Activated CD4-positive, alpha-beta T cell treated with anti-CD3 and anti-CD28 coated beads, Interleukin-2, amount 50 U/mL, for 16 hours (primary cell): ENCODE measurements at regions not wholly inside any gene's neighbourhood (a gene's known extent, or its start where the extent isn't known, plus 50 kb on each side); places are given as distances from the start of the nearest gene placed in this dataset.
A peak's percentile ranks its signal among the peaks of the same experiment; 100 is the strongest.
"Not testable (repeated sequence)": the region's sequence is repeated elsewhere in the genome, so short reads cannot be mapped to it uniquely, and the experiment has no call there.

Source experiments
- DNase-seq: peaks from one replicate; pipeline ENCODE4 v3.0.0-alpha.2; 2020

DNA sequence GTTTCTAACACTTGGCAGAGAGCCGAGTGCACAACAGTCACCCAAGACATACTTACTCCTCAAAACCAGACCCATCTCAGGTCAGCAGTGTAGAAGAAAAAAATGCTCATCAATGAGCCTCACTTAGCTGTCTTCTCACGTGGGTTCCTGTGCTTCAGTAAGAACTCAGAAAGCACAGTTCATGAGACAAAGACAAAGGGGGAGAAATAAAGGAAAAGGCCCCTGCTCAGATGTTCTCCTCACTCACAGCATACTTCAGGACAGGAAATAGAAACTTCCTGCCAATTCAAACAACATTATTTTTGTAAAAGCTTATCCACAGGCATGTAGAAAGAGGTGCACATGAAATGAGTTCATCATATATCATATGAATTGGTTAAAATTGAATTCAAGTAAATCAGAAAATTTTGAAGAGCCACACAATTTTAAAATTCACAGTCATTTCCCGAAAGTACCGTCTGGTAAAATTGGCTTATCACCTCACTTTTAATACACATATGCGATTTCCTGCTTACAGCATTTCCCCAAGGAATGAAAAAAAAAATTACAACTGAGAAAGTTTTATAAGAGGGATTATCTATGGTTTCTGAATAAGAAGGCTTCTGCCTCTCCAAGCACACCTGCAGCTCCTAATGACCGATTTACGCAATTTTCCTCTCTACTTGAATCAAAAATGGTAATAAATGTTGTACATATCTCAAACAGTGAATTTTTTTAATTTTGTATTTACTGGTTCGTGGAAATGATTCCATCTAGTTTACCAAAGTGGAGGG is 328.3 kb downstream of the TMEM167A start:
- DNase-seq: no peak

DNA sequence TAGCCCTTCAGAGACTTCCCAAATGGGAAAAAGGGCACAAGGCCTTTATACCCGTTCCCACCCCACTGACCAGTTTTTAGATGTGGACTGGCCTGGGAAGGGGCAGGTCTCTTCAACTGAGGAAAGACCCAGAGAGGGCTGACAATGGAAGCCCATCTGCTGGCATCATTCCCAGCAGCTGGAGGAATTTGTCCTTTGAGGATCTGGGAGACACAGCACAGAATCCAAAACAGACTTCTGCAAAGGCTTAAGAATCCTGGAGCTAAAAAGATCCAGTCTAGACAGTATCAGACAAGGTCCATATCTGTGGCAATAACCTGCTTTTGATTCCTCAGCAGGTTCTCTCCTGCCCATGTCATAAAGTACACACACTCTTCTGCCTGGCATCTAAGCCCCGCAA is 329.2 kb downstream of the TMEM167A start:
- no peak for DNase-seq

DNA sequence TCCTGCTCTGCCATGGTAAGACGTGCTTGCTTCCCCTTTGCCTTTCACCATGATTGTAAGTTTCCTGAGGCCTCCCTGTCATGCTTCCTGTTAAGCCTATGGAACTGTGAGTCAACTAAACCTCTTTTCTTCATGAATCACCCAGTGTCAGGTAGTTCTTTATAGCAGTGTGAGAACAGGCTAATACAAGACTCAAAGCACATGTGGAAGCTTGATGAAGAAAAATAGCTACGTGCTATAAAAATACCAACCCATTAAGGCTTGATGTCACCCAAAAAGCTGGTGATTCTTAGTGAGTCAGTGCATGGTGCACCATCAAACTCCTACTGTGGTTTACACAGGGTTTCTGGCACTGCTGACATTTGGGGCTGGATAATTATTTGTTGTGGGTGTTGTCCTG is 332.2 kb downstream of the TMEM167A start:
- no peak for DNase-seq

DNA sequence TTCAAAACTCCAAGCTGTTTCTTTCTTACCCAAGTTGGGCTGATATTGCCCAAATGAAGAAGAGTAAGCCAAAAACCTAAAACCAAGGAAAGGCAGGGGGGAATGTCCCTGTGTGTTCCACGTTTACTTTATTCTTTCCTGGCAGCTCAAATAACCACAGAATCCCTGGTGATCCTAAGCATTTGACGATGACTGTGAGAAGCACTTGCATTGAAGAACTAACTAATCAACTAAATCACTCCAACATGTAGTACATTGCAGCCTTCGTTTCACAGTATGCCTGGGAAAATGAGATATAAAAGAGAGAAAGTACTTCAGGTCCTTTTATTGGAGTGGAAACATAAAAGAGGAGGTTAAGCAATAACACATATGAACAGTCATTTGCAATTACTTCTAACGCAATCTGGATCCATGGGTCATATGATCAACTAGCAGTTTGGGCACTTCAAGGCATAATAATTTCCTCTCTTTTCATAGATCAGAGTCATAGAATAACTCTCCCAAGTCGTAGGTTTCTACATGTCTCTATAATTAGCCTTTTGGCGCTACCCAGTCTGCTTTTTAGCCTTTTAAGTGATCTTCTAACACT is 338.4 kb downstream of the TMEM167A start:
- no peak for DNase-seq

DNA sequence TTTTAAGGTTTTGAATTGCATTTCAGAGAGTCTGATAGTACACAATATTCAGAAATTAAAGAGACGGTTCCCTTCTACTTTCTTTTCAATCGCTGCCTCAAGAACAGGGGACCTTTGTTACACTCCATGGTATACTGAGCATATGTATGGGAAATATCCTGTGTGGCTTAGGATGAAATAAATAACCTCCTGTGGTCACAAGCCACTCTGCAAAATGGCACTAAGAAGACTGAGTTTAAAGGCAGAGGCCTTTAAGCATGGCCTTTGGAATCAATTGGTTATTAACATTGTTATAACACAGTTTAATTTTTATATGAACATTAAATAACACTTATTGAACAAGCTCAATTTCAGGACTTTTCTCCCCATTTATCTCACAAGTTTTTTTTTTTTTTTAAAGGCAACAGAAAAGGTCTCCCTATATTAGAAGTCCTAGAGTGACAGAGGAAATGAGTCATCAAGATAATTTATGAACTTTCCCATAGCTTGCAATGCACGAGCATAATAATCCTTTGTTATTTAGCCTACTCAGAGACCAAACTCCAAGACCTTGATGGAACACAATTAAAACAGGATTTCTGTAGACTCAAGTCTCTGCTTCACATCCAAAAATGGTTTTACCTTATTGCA is 341.9 kb downstream of the TMEM167A start:
- no peak for DNase-seq

DNA sequence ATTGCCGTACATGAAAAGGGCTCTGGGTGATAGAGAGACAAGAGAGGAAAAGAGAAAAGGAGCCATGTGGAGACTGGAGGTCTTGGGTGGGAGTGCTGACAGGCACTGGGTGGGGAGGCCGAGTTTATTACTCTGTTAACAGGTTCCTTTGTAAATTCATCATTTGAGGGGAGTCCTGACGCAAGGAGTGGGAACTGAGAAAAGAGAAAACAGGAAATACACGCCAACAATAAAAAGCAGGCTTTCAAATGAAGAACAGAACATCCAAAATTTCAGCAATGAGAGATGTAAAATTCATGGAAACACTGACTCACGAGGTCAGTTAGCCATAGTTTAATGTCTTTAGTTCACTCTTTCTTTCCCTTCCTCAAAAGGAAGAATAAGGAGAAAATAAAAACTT is 342.8 kb downstream of the TMEM167A start:
- no peak for DNase-seq

DNA sequence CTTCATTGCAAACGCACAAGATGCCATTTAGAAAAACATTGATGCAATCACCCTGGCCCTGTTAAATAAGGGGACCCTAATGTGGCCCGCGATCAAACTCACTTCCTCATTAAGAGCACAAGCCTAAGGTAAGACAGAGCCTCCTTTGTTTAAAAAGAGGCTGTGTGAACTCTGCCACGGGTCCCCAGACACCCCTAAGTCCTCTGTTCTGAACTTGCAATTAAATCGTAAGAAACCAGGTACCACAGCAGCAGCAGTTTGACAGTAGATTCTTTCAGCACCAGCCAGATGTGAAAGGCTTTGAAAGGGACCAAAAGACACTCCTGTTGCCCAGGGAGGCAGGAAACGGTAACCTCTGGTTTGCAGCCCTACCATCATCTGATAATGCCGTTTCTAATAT is 346.3 kb downstream of the TMEM167A start:
- no peak for DNase-seq

DNA sequence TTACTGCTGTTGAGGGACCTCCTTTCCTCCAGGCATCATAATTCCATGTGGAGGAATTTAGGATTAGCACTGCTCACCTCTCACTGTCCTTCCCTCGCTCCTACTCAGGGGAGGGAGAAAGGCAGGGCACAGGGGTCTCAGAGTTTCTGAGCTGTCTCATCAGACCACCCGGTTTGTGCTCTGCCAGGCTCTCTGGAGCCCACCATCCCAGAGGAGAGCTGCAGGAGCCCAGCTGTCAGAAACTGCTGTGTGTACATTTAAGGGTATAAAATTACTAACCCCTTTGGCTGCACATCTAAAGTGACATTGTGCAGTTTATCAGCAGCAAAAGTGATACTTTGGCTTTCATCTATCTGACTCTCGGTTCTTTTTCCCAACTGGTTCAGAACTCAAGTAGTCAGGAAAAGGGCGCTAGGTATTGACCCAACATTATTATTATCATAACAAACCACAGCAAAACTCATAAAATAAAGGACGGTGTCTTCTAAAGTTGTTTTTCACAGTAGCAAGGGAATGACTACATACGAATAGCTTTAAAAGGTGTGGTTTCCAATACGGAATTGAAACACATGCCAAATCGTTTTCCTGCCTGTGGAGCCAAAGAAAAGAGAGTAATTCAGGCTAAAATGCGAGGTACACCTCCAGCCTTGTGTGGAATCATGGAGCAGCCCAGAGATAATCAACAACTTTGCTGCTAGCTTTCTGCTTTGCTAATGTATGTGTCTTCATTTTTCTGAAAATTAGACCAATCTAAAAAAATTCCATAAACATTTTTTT is 348.1 kb downstream of the TMEM167A start:
- no peak for DNase-seq

DNA sequence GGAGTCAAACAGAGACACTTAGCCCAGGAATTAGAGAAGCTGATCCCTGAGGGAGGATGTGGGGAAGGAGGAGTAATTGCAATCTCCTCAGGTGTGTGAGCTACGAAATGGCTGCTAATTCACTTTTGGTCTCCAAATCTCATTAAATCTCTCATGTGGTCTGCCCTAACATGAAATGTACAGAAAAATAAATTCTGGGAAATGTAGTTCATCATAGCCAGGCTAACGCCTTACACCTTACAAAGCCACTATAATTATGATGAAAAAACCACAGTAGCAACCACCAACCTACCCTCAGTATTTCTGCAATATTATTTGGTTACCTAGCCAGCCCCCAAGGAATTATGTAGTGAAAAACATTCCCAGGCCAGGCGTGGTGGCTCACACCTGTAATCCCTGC is 354.0 kb downstream of the TMEM167A start:
- DNase-seq: no peak

DNA sequence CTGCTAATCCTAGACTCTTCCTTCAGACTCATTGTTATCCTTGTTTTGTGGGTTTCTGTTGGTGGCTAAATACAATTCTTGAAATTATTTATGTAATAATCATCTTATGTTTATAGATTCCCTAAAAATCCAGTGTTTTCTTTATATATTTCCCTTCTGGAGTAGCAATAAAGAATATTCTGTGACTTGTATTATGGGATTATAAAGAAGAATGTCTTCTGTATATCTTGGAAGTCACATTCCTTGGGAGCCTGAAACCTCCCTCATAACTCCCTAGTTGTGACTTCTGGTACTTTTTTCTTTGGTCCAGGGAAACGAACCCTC is 356.1 kb downstream of the TMEM167A start:
- DNase-seq: no peak

DNA sequence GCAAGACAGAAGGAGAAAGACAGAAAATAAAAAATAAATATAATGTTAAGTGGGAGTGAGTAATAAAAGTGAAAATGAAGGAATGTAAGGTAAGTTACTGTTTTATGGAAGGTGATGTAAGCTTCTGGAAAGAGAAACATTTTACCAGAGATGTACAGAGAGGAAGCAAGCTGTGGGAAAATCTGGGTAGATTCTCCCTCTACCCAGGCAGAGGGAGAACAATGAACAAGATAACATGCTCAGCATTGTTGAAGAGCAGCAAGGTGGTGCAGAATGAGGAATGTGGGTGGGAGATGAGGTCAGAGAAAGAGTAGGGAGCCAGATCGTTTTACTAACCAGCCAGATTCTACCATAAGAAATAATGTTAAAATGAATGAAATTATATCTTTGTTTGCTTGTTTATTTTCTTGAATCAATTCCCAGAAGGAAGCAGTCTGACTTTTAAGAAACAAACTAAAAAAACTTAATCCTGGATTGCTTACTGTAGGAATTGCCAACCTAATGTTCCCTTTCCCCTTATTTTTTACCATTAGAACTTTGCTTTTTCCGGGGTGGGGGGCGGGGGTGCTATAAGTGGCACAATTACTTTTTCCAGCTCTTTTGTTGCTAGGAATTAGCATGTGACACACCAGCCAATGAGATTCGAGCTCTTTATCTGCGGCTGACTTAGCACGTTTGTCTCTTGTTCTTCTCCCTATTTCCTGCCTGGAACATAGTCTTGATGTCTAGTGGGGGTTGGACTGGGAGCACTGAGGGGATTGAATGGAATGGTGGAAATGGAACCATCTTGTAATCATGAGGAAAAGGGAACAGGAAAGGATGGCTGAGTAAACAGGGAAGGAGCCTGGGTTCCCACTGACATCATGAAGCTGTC is 356.7 kb downstream of the TMEM167A start:
- DNase-seq: no peak

DNA sequence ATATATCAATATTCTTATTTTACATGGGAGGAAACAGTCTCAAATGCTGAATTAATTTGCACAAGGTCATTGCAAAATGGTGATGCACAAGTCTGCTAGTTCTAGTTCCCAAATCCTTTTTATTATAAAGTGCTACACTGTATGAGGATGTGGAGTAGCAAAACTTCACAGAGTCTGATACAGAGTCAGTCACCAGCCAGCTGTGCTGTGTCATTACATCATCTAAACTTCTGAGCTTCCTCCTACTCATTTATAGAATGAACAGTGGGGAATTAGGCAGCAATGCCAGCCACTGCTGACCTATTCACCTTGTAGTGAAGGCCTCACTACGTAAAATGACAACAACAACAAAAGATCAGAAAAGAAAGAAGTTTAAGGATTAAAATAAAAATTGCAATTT is 357.8 kb downstream of the TMEM167A start:
- DNase-seq: peak; percentile 29

DNA sequence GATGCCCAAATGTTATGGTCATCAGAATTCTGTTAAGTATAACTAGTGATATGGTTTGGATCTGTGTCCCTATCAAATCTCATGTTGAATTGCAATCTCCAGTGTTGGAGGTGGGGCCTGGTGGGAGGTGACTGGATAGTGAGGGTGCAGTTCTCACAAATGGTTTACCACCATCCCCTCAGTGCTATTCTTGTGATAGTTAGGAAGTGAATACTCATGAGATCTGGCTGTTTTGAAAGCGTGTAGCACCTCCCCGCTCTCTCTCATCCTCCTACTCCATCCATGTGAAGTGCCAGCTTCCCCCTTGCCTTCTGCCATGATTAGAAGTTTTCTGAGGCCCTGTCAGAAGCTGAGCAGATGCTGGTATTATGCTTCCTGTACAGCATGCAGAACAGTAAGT is 359.5 kb downstream of the TMEM167A start:
- DNase-seq: no peak

DNA sequence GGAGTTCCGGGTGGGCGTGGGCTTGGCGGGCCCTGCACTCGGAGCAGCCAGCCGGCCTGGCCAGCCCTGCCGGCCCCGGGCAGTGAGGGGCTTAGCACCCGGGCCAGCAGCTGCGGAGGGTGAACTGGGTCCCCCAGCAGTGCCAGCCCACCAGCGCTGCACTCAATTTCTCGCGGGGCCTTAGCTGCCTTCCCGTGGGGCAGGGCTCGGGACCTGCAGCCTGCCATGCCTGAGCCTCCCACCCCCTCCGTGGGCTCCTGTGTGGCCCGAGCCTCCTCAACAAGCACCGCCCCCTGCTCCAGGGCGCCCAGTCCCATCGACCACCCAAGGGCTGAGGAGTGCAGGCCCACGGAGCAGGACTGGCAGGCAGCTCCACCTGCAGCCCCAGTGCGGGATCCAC is 362.5 kb downstream of the TMEM167A start:
- DNase-seq: not testable (repeated sequence)

DNA sequence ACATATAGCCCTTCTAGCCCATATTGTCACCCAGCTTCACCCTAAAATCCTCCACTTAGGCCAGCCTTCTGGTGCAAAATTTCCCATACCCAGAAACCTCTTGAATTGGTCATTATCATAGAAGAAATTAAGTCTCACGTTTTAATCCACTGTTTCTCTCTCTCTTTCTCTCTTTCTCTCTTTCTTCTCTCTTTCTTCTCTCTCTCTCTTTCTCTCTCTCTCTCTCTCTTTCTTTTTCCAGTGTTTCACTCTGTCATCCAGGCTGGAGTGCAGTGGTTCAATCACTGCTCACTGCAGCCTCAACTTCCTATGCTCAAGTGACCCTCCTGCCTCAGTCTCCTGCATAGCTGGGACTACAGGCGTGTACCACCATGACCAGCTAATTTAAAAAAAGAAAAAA is 363.4 kb downstream of the TMEM167A start:
- no peak for DNase-seq

DNA sequence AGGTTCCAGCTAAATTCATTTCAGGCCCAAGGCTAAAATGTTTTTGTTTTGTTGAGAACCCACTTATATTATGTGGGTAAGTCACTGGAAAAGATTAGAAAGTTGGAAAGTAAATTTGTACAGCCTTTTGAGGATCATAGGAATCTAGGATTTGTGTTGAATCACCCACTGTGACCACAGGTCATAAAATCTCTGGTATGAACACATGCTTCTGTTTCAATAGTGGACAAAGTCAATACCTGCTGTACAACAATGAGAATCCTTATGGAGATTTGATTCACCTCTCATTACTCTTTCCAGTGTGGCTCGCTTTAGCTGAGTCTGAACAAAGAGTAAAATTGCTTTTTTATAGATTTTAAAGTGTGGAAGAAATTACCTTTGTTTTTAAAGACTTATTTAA is 369.5 kb downstream of the TMEM167A start:
- DNase-seq: no peak

DNA sequence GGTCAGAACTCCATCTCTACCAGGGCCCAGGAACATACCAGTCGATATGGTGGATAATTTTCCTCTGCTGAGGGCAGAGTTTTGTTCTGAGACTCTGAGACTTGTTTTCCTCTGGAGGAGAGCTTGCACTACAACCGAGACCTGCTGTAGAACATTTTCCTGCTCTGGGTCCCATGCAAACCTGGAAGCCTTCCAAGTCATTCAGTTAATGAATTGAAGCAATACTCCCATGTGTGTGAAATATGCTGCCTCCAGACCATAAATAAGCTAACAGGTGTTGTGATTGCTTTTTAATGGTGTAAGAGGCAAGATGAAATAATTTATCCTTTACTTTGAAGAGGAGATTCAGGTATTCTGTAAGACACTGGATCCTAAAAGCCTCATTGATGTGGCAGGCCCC is 372.8 kb downstream of the TMEM167A start:
- no peak for DNase-seq

DNA sequence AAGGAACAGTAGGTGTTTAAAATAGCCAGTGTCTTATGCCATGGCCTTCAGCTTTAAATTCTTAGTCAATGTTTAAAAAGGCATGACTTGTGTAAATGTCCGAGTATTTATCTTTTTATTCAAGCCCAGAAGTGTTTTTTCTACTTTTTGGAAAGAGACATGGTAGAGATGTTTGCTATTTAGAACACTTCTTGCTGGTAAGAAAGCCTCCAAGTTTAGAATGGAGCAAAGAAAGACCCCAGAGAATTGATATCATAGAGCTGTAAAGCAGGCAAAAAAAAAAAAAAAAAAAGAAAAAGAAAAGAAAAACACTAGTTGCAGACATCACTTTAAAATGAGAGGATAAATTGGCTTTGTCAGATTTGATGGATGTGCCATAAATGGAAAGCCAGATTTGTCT is 375.1 kb downstream of the TMEM167A start:
- no peak for DNase-seq

DNA sequence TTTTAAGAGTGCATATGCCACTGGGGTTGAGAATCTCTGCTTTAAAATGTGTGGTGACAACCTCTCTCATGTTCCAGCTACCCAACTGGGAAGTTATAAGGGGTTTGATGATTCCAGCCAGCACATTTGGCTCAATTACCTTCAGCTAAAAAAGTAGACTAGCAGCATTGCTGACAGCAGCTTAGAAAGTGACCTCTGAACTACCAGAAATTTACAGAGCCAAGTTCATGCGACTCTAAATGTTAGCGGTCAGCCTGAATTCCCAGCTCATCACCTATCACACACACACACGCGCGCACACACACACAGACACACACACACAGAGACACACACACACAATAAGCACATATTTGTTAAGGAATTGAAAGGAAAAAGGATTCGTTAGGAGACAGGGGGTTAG is 377.5 kb downstream of the TMEM167A start:
- DNase-seq: no peak

DNA sequence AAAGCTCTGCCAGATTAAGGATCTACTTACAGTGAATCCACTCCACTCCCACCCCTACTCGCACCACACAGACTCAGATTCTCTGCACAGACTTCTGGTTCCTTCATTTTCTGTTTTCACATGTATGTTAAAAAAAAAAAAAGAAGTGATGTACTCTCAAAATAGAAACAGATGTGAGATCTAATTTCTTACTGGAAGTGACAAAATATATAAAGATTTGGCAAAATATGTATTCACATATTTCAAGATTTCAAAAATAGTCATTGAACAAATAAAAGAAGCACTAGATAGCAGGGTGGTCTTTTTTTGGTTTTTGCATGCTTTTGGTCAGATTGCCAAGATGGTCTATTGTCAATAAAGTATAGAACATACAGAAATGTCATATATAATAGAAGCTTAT is 379.2 kb downstream of the TMEM167A start:
- DNase-seq: no peak

DNA sequence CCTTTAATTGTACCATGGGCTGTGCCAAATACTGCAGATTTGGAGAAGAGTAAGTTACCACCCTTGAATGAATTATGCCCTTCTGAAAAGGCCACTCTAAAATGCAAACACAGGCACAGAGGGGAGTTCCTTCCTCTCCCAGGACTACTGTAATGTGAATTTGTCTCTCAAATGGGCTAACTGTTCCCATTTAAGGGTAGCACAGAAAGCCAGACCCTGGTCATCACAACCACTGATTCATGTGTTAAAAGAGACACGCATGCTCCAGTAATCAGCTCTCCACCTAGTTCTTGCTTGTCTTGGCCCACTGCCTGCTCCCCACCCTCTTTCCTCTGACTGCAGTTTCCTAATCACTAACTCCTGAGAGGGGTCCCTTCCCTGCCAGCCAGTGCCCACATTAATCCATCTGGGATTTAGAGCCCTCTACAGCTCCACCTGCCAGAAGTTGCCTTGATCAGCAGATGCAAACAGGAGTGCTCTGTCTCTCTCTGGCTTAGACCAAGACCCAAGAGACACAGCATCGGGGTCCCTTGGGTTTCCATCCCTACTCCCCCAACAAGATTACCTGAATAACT is 382.4 kb downstream of the TMEM167A start:
- DNase-seq: no peak

DNA sequence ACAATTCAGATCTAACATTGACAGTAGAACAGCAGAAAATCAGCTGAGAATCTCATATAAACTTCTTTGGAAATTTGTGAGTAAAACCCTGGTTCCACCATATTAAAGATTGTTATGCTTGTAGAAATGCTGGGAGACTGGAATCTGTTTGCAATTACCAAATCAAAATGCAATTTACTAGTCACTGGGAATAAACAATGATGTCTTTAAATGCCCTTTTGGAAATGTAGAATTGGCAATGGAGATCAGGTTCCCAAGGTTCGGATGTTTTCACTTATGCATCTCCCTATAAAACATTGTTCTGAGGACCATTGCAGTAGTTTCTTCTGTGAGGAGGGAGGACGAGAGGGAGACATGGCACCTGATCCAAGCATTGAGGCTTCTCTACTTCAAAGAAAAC is 384.4 kb downstream of the TMEM167A start:
- no peak for DNase-seq

DNA sequence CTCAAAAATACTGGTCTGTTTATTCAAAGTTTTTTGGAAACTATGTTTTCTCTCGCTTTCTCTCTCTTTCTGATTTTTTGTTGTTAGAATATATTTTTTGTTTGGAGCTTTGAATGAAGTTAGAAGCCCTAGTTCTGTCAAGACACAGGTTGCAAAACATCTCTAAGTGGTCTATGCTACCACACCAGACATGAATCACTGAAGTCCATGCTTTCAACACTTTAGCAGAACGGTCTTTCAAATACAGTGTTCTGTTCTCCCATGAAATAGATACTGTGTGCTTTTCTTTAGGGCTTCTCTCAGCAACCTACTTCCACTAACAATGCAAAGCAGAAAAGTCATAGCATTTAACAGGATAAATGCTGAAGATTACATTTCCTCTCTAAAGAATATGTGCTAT is 392.5 kb downstream of the TMEM167A start:
- no peak for DNase-seq
